HG03039 (cell line): ENCODE measurements at regions not wholly inside any gene's neighbourhood (a gene's known extent, or its start where the extent isn't known, plus 50 kb on each side); places are given as distances from the start of the nearest gene placed in this dataset.

Experiments used
- ATAC-seq: cut with Tn5 transposase; IDR thresholded peaks from one replicate; pipeline ENCODE4 v1.9.1; 2021; ENCODE audit warnings: mild to moderate bottlenecking, moderate library complexity; ENCODE audit not compliant: unreplicated experiment

GRCh38 chr21:17903029-17903806 lies 84.1 kb upstream of the C21orf91 start:
- no peak for ATAC-seq

- ATAC-seq: no peak
Measured at GRCh38 chr21:17901458-17902079, 82.4 kb upstream of the C21orf91 start.

- no peak for ATAC-seq
Measured at GRCh38 chr21:17900990-17901385, 81.8 kb upstream of the C21orf91 start.

DNA sequence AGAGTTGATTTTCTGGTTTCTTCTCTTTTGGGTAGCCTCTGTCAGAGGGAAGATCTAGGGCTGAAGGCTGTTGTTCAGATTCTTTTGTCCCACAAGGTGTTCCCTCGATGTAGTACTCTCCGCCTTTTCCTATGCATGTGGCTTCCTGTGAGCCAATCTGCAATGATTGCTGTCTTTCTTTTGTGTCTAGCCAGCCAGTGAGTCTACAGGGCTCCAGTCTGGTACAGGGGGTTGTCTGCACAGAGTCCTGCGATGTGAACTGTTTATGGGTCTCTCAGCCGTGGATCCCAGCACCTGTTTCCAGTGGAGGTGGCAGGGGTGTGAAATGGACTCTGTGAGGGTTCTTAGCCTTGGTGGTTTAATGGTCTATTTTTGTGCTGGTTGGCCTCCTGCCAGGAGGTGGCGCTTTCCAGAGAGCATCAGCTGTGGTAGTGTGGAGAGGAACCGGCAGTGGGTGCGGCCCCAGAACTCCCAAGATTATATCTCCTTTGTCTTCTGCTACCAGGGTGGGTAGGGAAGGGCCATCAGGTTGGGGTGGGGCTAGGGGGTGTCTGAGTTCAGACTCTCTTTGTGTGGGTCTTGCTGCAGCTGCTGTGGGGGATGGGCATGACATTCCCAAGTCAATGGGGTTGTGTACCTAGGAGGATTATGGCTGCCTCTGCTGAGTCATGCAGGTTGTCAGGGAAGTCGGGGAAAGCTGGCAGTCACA lies 81.3 kb upstream of the C21orf91 start:
- no peak for ATAC-seq

GRCh38 chr21:17889171-17889570 lies 70.0 kb upstream of the C21orf91 start:
- no peak for ATAC-seq

DNA sequence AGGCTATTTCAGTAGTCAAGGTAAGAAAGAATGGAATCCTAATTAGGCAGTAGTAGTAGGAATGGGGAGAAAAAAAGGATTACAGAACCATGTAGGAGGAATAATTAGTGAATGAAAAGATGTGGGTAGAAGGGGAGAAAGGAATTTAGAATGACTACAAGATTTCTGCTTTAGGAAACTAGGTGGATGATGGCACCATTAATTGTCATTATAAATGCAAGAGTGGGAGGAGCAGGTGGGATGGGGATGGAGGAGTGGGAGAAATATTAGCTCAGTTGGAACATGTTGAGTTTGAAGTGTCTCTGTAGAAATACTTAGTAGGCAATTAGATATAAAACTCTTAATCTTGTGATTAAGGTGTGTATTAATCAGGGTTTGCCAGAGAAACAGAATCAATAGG lies 50.0 kb upstream of the C21orf91 start:
- no peak for ATAC-seq
